ENCODE measurements at regions not wholly inside any gene's neighbourhood (a gene's known extent, or its start where the extent isn't known, plus 50 kb on each side); places are given as distances from the start of the nearest gene placed in this dataset.
"Not testable (repeated sequence)": the region's sequence is repeated elsewhere in the genome, so short reads cannot be mapped to it uniquely, and the experiment has no call there.

GRCh38 chr2:239554766-239555570 is 154.1 kb upstream of the HDAC4 start:
- no peak for DNase-seq (ENCODE audit: low spot score)

GRCh38 chr2:239553376-239554000 is 152.7 kb upstream of the HDAC4 start:
- DNase-seq (ENCODE audit: low spot score): no peak

DNA sequence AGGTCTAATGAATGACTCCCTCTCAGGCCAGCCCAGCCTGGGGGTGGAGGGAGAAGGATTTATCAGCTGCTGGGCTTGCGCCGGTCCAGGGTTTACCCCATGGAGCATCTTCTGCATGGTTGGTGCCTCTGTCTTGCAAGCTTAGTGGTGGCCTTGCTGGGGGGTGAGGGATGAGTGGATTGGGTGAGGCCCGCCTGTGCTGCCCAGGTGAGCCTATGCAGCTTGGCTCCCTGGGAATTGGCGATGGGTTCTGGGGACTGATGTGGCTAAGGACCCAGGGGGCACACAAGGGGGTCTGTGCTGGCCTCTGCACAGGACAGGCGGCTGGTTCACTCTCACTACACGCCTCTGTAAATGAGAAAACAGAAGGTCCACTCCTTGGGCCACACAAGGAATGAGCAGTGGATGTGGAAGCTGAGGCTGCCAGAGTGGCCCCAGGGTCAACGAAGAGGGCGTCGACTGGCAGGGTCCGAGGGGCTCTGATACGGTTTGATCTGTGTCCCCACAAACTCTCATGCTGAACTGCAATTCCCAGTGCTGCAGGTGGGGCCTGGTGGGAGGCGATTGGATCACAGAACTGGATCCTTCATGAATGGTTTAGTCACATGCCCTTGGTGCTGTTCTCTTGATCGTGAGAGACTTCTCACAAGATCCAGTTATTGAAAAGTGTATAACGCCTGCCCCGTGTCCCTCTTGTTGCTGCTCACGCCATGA is 151.6 kb upstream of the HDAC4 start:
- DNase-seq (ENCODE audit: low spot score): no peak

GRCh38 chr2:239551206-239551605 is 150.4 kb upstream of the HDAC4 start:
- DNase-seq (ENCODE audit: low spot score): no peak

GRCh38 chr2:239550357-239550756 is 149.5 kb upstream of the HDAC4 start:
- DNase-seq (ENCODE audit: low spot score): no peak

DNA sequence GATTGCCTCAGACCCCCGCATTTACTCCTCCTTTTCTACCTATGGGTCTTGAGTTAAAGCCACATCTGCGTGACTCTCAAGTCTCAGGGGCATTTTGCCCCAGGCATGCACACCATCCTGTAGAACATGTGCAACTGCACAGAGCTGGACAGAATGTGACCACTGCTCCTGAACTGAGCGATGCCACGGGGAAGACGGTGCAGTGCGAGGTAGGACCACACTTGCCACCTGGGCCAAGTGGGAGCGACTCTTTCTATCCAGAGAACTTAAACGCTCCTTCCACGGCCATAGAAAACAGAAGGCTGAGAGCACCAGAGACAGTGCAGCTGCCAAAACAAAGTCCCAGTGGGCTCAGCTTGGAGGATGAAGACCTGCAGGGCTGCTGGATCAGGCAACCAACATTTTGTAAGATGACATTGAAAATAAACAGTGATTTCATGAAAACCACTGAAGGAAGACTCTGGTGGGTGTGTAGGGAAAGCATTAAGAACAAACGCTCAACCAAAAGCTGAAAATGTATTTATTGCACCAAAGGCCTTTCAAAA is 149.0 kb upstream of the HDAC4 start:
- DNase-seq (ENCODE audit: low spot score): no peak

DNA sequence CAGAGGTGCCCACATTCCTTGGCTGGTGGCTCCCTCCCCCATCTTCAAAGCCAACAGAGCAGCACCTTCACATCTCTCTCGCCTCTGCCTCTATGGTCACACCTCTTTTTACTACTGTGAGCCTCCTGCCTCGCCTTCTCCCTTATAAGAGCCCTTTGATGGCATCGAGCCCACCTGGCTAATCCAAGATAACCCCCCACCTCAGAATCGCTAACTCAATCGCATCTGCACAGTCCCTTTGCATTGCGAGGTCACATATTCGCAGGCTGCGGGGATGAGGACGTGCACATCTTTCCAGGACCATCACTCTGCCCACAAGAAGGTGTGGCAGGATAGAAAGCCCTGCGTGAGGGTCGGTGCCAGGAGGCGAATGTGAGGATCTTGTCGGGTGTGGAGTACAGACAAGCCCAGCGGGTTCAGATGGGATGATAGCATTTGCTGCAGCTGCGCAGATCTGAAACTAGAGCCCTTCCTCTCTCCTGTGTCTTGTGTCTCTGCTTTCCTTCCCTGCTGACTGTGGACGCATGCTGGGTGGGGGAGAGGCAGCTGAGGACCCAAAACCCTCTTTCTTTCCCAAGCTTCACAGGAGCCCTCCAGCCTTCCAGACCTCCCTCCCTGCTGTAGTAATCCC is 148.3 kb upstream of the HDAC4 start:
- DNase-seq (ENCODE audit: low spot score): no peak

GRCh38 chr2:239548451-239548871 is 147.6 kb upstream of the HDAC4 start:
- no peak for DNase-seq (ENCODE audit: low spot score)

GRCh38 chr2:239547140-239547539 is 146.3 kb upstream of the HDAC4 start:
- DNase-seq (ENCODE audit: low spot score): not testable (repeated sequence)

GRCh38 chr2:239546541-239546940 is 145.7 kb upstream of the HDAC4 start:
- DNase-seq (ENCODE audit: low spot score): no peak

- no peak for DNase-seq (ENCODE audit: low spot score)
Measured at GRCh38 chr2:239545741-239546392, 145.0 kb upstream of the HDAC4 start.

DNA sequence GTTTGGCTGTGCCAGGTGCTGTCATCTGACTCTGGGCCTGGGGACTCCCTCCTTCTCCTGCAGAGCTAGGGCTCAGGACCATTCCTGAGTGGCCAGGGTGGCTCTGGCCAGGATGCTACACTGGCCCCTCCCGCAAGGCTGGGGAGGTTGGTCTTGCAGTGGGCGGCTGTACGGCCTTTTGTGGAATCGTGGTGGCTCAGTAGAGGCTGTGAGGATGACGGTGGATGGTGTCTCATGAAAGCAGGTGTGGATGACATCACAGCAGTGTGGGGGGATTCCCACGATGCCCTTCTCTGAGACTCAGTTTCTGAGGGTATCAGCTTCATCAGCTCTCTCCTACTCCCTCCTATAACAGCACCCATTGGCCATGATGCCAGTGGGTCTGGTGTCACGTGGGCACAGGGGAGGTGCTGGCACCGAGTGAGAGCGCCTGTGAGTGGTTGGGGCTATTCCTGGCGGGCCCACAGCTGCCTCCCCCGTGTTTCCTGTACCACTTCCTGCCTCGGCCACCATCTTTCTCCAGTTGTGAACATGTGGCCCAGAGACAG is 144.2 kb upstream of the HDAC4 start:
- no peak for DNase-seq (ENCODE audit: low spot score)

DNA sequence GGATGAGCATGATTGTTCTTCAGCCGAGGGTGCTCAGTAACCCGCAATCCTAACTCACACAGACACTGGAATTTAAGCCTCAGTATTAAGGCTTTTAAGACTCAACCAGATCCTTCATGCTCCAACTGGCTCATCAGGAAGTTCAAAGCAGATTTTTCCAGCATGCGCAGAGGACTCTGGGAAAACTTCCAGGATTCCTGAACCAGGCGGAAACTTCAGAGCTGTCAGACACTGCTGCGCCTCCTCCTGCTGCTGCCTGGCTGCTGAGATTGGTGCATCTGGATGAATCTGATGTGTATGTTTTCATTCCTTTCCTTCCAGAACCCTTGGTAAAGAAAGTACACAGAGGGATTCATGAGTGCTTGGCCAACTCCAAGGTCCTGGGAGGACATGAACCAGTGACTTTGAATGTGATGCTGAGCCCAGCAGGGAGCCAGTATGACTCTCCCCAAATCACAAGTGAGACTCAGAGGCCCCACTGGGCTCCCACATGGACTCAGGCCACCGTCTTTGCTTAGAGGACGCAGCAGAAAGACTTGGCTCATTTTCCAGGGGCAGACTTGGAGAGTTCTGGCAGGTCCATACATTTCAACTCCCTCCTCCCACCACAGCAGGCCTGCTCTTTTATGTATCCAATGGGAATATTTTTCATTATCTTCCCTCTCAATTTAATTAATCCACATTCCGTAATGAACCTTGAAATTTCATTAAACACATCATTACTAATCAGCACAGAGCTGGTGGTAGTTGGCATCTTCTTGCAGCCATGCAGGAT is 143.5 kb upstream of the HDAC4 start:
- DNase-seq (ENCODE audit: low spot score): no peak

- DNase-seq (ENCODE audit: low spot score): no peak
Measured at GRCh38 chr2:239543702-239544101, 142.9 kb upstream of the HDAC4 start.

GRCh38 chr2:239540174-239540573 is 139.4 kb upstream of the HDAC4 start:
- no peak for DNase-seq (ENCODE audit: low spot score)

- DNase-seq (ENCODE audit: low spot score): no peak
Measured at GRCh38 chr2:239539776-239540100, 138.9 kb upstream of the HDAC4 start.

- DNase-seq (ENCODE audit: low spot score): no peak
Measured at GRCh38 chr2:239539083-239539775, 138.4 kb upstream of the HDAC4 start.

- no peak for DNase-seq (ENCODE audit: low spot score)
Measured at GRCh38 chr2:239538357-239539052, 137.7 kb upstream of the HDAC4 start.

- DNase-seq (ENCODE audit: low spot score): no peak
Measured at GRCh38 chr2:239537633-239538356, 137.0 kb upstream of the HDAC4 start.

All from ureter (tissue), 1 donor.